ENCODE measurements at regions not wholly inside any gene's neighbourhood (a gene's known extent, or its start where the extent isn't known, plus 50 kb on each side); places are given as distances from the start of the nearest gene placed in this dataset.

GRCh38 chr4:18401868-18402267 is 380.3 kb upstream of the LCORL start:
- no peak overlapping the region for H3K27ac ChIP-seq (ENCODE audit: insufficient read length, low read depth, low read length)
- H3K4me2 ChIP-seq (ENCODE audit: insufficient read depth, insufficient read length, low read length) = no peak overlapping the region
- H4K91ac ChIP-seq (ENCODE audit: insufficient read length, low read depth, low read length) = no peak overlapping the region
- no peak overlapping the region for H3K18ac ChIP-seq (ENCODE audit: insufficient read length, low read depth, low read length)
- H3K9me3 ChIP-seq (ENCODE audit: control insufficient read depth, low read depth, low read length) = no peaks in the 10 kb centered on the region
- H3K9ac ChIP-seq (ENCODE audit: extremely low read depth, insufficient read length, low read length) = no peak overlapping the region
- H3K4me3 Mint-ChIP-seq = no peak overlapping the region
- WGBS (ENCODE audit: extremely low coverage, insufficient read length, low lambda C conversion rate) = no CpG with 5 or more reads among the region's 1 CpG
- H3K9me3 Mint-ChIP-seq = no peaks in the 10 kb centered on the region
- H3K36me3 Mint-ChIP-seq (ENCODE audit: insufficient read depth in 1 of 3, low read depth in 3 of 3) = no peaks in the 10 kb centered on the region
- no peak overlapping the region for H2BK5ac ChIP-seq (ENCODE audit: insufficient read length, low read length)
- H3K4ac ChIP-seq (ENCODE audit: low read depth, low read length) = no peak overlapping the region
- H3T11ph ChIP-seq (ENCODE audit: low read length) = no peak overlapping the region
- H3K56ac ChIP-seq (ENCODE audit: insufficient read length, low read depth, low read length) = no peak overlapping the region
- H2AFZ ChIP-seq (ENCODE audit: low read length) = no peak overlapping the region
- H3K27me3 Mint-ChIP-seq (ENCODE audit: low read depth) = no peaks in the 10 kb centered on the region
- no peak overlapping the region for H4K5ac ChIP-seq (ENCODE audit: insufficient read length, low read depth, low read length)
- no peak for TF ChIP-seq CTCF (conservative IDR thresholded peaks at IDR 0.05)
- H2AK5ac ChIP-seq (ENCODE audit: insufficient read length, low read length) = no peak overlapping the region
- no peak for DNase-seq
- no peaks in the 10 kb centered on the region for H3K27me3 ChIP-seq (ENCODE audit: insufficient read depth, low read length)
- no peak overlapping the region for H3K27ac Mint-ChIP-seq
- no peaks in the 10 kb centered on the region for H3K4me1 ChIP-seq (ENCODE audit: insufficient read depth, low read length)
- no peaks in the 10 kb centered on the region for H4K20me1 ChIP-seq (ENCODE audit: control insufficient read depth, insufficient read depth, insufficient read length)
- H2BK120ac ChIP-seq (ENCODE audit: low read depth, low read length, poor library complexity, severe bottlenecking) = no peak overlapping the region
- H3K14ac ChIP-seq (ENCODE audit: insufficient read depth, low read length) = no peak overlapping the region
- H3K4me1 Mint-ChIP-seq = peaks cover 5 to 13% of the 10 kb centered on the region in 2 experiments
- no peak overlapping the region for H2BK12ac ChIP-seq (ENCODE audit: insufficient read length, low read depth, low read length)
- no peak overlapping the region for H2BK15ac ChIP-seq (ENCODE audit: low read depth, low read length)
- no peak overlapping the region for H2BK20ac ChIP-seq (ENCODE audit: low read depth, low read length, poor library complexity, severe bottlenecking)
- H3K23ac ChIP-seq (ENCODE audit: insufficient read length, low read depth, low read length) = no peak overlapping the region
- no peak overlapping the region for H4K8ac ChIP-seq (replicated peaks; ENCODE audit: insufficient read length, low read depth, low read length)
- H3K23me2 ChIP-seq (ENCODE audit: insufficient read length, low read depth, low read length, poor library complexity, severe bottlenecking) = no peaks in the 10 kb centered on the region
- no peaks in the 10 kb centered on the region for H3K79me1 ChIP-seq (ENCODE audit: insufficient read depth, low read depth, low read length, poor library complexity, severe bottlenecking)
- H3K79me2 ChIP-seq (ENCODE audit: insufficient read depth, low read length) = no peaks in the 10 kb centered on the region
